Bronchial epithelial cell (primary cell): ENCODE measurements at regions not wholly inside any gene's neighbourhood (a gene's known extent, or its start where the extent isn't known, plus 50 kb on each side); places are given as distances from the start of the nearest gene placed in this dataset.
"Not testable (repeated sequence)": the region's sequence is repeated elsewhere in the genome, so short reads cannot be mapped to it uniquely, and the experiment has no call there.

ENCODE experiments used
- DNase-seq: peaks from one replicate; pipeline ENCODE4 v3.0.0-alpha.2; 2010; ENCODE audit warnings: low read depth
- FAIRE-seq: peaks from 2 replicates; lab custom pipeline; 2011; peaks lifted over from hg19 to GRCh38; lab: Jason Lieb, UNC
- H3K27me3 ChIP-seq: 2 replicates; pipeline ENCODE4 v1.5.1; 2011; ENCODE audit warnings: low read length; ENCODE audit not compliant: control insufficient read depth, insufficient read depth
- H3K36me3 ChIP-seq: 2 replicates; pipeline ENCODE4 v1.5.1; 2011; ENCODE audit warnings: low read length; ENCODE audit not compliant: control insufficient read depth, insufficient read depth
- H3K4me3 ChIP-seq: 2 replicates; pipeline ENCODE4 v1.5.1; 2011; ENCODE audit warnings: mild to moderate bottlenecking, low read depth, low read length, control low read depth
- TF ChIP-seq, protein P1 (sequence below): IDR thresholded peaks from 2 replicates; pipeline ENCODE4 v1.5.1; 2011; ENCODE audit warnings: mild to moderate bottlenecking, moderate library complexity, low read length, control low read depth, inconsistent platforms; ENCODE audit not compliant: insufficient read depth, severe bottlenecking

DNA sequence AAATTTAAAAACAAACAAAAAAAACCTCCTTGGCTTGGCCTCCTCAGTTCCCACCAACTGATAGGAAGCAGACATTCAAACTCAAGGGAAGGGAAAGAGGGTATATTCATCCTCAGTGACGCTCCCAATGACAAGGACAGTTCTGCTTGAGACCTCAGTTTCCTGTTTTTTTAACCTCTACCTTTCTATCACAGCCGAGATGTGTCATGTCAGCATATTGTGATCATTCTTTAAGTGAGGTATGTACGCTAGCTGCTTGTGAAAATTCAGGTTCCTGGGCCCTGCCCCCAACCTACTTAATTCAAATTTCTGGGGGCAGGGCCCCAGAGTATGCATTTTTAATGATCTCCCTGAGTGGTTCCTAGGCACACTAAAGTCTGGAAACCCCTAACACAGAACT, 611.9 kb upstream of the TBX3 start:
- Histone ChIP-seq H3K4me3 (no peak overlapping the region), H3K36me3 (no peaks in the 10 kb centered on the region), H3K27me3 (no peaks in the 10 kb centered on the region)
- FAIRE-seq (no peak), DNase-seq (no peak)
- TF ChIP-seq, protein P1, sequence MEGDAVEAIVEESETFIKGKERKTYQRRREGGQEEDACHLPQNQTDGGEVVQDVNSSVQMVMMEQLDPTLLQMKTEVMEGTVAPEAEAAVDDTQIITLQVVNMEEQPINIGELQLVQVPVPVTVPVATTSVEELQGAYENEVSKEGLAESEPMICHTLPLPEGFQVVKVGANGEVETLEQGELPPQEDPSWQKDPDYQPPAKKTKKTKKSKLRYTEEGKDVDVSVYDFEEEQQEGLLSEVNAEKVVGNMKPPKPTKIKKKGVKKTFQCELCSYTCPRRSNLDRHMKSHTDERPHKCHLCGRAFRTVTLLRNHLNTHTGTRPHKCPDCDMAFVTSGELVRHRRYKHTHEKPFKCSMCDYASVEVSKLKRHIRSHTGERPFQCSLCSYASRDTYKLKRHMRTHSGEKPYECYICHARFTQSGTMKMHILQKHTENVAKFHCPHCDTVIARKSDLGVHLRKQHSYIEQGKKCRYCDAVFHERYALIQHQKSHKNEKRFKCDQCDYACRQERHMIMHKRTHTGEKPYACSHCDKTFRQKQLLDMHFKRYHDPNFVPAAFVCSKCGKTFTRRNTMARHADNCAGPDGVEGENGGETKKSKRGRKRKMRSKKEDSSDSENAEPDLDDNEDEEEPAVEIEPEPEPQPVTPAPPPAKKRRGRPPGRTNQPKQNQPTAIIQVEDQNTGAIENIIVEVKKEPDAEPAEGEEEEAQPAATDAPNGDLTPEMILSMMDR: no peak

DNA sequence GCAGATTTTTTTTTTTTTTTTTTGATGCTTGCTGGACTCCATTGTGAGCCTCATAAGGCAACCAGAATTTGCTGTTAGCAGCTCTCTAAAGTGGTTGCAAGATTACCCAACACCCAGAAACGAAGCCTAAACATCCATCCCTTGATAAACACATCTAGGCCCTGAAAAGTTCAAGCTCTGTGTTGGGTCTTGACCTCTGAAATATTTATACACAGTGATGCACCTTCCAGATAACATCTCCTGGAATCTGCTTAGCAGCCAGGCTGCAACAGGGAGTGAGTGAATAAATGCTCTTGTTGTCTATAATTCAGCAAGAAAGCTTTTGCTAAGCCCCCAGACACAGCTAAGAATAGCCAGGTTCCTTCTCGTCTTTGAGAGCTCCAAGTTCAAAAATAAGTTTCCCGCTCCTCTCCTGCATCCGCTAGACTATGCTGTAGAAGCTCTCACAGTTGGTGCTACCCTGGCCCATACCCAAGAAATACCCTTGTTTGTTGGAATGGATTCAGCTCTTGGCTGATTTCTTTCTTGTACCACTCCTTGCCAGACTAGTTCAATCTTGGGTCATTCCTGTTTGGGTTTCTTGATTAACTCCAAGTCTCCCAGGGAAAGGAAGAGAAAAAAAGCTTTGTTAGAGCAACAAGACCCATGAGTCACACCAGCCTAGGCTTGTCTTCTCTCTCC, 610.6 kb upstream of the TBX3 start:
- H3K36me3 ChIP-seq: no peaks in the 10 kb centered on the region
- FAIRE-seq (no peak), DNase-seq (peak; percentile 35)
- TF ChIP-seq, protein P1: no peak
- H3K27me3 ChIP-seq: no peaks in the 10 kb centered on the region
- H3K4me3 ChIP-seq: no peak overlapping the region

DNA sequence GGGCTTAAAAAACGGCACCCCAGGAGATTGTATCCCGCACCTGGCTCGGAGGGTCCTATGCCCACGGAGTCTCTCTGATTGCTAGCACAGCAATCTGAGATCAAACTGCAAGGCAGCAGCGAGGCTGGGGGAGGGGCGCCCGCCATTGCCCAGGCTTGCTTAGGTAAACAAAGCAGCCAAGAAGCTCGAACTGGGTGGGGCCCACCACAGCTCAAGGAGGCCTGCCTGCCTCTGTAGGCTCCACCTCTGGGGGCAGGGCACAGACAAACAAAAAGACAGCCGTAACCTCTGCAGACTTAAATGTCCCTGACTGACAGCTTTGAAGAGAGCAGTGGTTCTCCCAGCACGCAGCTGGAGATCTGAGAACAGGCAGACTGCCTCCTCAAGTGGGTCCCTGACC, 601.5 kb upstream of the TBX3 start:
- H3K36me3 ChIP-seq, H3K4me3 ChIP-seq, DNase-seq, H3K27me3 ChIP-seq, FAIRE-seq: not testable (repeated sequence)

DNA sequence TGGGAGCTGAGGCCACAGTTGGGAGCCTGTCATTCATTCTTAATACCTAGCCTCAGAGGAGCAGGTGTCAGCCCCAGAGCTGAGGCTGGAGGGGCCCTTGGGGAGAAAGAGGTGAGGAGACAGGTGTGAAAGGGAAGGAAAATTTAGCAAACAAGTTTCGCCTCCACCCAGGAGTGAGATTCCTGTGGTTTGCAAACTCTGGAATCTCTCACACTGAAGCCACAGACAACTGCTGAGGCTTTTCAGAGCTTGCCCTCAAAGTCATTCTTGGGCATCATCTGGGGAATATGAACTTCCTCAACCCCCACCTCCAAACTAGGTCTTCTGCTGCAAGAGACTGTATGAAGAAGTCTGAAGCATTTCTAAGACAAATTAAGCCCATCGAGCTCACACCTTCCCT, 589.5 kb upstream of the TBX3 start:
- H3K36me3 ChIP-seq: no peaks in the 10 kb centered on the region
- TF ChIP-seq, protein P1: no peak
- H3K27me3 ChIP-seq: no peaks in the 10 kb centered on the region
- no peak overlapping the region for H3K4me3 ChIP-seq
- DNase-seq (no peak), FAIRE-seq (no peak)

DNA sequence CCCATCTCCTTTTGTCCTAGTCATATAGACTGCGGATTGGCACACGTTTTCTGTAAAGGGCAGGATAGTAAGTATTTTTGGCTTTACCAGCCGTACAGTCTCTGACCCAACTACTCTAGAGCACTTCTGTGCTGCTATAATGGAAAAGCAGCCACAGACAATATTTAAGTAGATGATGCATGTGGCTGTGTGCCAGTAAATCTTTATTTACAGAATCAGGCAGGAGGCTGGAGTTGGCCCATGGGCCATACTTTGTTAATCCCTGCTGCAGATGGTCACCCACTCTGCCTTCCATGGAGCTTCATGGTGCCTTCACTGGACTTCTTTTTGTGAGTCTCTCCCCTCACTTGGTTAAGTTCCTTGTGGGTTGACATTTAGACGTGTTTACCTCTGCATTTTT, 584.5 kb upstream of the TBX3 start:
- H3K36me3 ChIP-seq: no peaks in the 10 kb centered on the region
- DNase-seq (no peak), FAIRE-seq (no peak)
- H3K4me3 ChIP-seq: no peak overlapping the region
- no peaks in the 10 kb centered on the region for H3K27me3 ChIP-seq
- TF ChIP-seq, protein P1: no peak

DNA sequence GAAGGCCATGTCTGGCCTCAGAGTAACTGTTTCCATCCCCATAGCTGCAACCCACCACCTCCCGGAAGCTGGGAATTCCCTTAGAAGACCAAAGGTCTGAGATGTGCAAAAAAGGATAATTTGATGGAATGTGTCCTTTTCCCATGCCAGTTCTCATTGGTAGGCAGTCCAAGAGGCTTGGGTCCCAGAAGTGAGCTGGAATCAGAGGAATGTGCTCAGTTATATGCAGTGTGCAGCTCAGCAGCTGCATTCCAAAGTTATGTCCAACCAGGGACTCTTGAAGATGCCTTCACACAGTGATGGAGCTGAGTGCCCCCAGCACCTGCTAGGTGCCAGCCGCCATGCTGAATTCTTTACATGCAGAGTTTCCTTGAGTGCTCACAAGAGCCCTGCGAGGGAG, 583.9 kb upstream of the TBX3 start:
- Histone ChIP-seq H3K27me3 (no peaks in the 10 kb centered on the region), H3K36me3 (no peaks in the 10 kb centered on the region), H3K4me3 (no peak overlapping the region)
- FAIRE-seq (no peak), DNase-seq (no peak)
- TF ChIP-seq, protein P1: no peak
